UCSD-AML1 (cell line): ENCODE measurements at regions not wholly inside any gene's neighbourhood (a gene's known extent, or its start where the extent isn't known, plus 50 kb on each side); places are given as distances from the start of the nearest gene placed in this dataset.
"Not testable (repeated sequence)": the region's sequence is repeated elsewhere in the genome, so short reads cannot be mapped to it uniquely, and the experiment has no call there.

Source experiments
- DNase-seq: peaks from one replicate; lab custom pipeline; 2025; ENCODE audit not compliant: unreplicated experiment; lab: John Stamatoyannopoulos, UW

DNA sequence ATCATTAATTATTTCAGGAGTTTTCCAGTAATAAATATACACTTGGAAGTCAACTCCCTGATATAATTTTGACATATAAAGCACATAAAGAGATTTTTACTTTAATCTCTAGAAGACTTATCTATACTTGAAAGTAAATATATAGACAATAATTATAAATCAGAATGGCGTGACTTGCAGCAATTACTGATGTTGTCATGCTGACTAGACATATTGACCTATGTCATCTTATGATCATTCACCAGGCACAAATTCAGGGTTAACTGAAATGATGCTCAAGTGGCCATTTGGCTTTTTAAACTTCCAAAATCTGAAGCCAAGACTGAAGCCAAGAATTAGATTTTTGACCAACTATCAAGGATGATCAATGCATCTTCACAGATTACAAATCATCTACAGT, 192.2 kb downstream of the MCHR2 start:
- DNase-seq: no peak

DNA sequence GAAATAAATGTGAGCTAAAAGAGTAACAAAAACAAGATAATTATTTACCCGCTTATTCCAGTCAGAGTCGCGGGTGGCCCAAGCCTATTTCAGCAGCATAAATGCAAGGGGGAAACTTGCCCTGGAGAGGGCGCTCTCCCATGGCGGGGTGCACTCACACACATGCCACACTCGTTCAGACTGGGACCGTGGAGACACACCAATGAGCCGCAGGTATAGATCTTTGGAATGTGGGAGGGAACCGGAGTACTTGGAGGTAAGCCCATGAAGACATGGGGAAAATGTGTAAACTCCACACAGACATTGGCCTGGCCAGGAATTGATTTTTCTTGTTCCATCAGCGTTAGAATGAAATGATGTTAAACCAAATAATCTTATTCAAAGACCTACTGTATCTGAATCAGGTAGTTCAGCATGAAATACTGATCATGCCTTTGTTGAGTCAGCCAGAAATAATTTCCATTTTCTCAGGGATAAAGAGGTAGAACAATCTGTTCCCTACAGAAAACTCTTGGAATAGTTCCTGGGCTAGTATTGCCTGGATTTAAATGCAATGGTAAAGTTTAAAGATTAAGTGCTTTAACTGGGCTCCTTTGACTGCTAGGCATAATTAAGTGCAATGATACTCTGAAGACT, 191.5 kb downstream of the MCHR2 start:
- no peak for DNase-seq

DNA sequence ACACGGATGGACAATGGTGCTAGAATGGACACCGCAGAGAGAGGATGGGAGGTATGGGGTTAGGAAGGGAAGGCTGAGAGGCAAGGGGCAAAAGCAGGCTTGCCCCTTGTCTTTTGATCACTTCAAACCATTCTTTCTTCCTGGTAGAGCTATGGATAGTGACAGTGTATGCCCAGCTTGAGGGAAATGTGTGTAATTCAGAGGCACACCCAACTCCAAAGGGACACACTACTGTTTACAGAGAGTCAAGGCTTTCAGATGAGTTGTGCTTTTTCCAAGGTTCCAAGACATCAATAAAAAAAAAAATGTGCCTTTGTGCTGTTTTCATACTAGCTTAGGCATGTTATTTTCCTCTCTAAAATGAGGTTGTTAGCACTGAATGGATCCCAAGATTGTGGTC, 185.0 kb downstream of the MCHR2 start:
- no peak for DNase-seq

DNA sequence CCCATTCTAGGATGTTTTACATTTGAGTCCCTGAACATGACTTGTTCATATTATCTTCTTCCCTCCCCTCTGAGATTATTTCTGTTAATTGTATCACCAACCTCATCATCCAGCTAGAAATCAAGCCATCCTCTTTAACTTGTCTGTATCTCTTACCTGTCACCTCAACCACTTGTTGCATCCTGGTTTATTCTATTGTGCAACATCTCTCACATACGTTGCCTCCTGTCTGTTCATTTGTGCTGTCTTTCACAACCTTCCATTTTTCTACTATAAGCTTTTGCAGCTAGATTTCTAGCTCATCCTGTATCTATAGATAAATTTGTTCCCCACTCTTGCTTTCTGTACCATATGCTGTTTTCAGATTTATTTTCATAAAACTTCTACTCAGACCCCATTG, 183.7 kb downstream of the MCHR2 start:
- no peak for DNase-seq

DNA sequence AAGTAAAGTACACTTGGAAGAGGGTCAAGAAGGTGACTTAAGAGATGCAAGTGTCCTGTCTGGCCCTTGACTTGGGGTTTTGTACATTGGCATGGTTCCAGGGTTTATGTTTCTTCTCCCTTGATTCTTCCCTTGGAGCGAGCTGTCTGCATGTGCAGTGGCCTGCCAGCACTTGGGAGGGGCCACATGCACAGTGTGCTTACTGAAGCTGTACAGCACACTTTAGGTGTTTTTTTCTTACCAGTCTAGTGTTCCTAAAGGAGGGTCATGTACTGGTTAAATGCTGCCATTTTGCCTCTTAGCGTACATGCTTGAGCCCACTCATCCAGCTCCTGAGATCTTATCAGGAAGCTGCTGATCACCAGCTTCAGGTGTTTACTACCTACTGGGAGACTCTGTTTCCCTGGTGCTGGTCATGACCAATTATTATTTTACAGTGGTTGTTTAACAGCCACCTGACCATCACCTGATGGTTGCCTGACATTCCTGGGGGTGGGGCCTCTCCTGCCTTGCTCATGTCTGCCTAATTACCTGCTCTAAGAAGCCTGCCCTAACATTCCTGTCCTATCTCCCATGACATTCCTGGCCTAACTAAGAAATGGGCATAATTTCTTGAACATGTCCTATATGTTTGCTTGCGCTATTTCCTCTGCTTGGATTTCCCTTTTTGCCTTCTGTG, 182.9 kb downstream of the MCHR2 start:
- no peak for DNase-seq

DNA sequence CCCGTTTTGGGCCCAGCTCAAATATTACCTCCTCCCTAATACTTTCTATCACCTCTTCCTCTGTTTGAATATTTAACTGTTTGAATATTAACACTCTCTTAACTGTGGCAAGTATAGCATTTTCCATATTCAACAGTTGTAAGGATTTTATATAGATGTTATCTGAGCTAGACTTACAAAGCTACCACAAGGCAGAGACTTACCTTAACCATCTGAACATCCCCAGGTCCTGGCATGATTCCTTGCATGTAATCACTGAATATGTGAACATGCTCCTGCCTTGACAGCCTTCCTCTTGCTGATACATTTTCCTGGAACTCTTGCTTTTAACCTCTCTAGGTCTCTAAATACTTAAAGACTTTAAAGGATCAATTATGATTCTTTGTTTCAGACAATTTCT, 182.4 kb downstream of the MCHR2 start:
- DNase-seq: no peak

DNA sequence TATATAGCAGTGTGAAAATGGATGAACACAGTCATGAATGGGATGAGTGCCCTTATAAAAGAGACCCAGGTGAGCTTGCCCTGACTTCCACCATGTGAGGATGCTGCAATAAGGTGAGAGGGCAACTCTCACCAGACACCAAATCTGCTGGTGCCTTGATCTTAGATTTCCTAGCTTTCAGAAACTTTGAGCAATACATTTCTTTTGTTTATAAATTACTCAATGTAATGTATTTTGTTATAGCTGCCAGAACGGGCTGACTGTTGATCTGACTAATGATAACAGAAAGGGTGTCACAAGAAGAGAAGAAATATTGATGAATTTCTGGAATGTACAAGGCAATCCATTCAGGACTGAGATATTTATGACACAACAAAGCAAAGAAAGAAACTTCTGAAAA, 180.5 kb downstream of the MCHR2 start:
- no peak for DNase-seq

DNA sequence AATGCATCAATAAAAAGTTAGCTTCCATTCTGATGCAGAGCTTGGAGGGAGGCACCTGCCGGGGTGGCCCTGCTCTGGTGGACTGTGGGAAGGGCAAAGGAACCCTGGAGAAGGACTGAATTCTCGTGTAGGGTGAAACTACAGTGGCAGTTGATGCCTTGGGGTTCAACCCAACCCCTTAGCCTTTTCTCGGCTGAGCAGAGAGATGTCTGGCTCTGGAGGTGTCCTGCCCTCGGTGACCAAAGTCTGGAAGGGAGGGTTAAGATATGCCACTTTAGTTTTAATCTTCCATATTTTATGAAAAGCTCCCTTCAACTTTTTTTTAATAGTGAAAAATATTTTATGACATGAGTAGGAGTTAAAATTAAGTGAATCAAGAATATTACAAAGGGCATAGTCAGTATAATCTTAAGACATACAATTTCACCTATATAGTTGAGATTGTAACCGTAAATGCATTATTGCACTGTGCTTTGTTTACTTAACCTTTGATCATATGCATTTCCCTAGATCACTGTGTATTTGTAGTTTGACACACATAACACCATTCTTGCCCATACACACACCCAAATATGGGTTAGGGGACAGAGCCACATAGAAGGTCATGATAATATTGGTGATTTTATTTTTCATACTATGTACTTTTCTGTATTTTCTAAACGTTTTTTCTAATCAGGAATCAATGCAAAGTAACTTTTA, 179.6 kb downstream of the MCHR2 start:
- DNase-seq: no peak

DNA sequence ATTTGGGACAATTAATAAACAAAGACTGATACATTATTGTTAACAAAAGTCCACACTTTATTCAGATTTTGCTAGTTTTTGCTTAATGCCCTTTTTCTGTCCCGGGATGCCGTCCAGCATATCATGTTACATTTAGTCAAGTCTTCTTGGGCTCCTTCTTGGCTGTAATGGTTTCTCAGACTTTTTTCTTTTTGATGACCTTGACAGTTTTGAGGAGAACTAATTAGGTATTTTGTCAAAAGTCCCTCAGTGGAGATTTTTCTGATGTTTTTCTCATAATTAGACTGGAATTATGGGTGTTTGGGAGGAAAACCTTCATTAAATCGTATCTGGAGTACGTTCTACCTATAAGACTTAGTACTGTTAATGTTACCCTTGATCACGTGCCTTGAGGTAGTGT, 177.2 kb downstream of the MCHR2 start:
- no peak for DNase-seq

DNA sequence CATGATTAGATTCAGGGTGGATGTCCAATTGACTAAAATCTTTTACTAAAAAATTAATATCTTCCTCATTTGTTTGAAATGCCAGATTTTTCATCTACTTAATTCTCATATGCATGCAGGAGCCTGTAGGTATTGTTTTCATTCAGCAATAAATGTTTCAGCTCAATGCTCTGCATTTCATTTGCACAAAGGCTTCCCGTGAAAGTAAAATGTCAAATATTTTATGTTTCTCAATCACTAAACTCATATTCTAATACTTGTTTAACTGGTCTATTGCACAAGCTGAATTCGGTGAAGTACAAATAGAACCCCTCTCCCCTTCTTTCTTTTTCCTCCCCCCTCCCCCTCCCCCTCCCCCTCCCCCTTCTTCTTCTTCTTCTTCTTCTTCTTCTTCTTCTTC, 175.9 kb downstream of the MCHR2 start:
- no peak for DNase-seq

DNA sequence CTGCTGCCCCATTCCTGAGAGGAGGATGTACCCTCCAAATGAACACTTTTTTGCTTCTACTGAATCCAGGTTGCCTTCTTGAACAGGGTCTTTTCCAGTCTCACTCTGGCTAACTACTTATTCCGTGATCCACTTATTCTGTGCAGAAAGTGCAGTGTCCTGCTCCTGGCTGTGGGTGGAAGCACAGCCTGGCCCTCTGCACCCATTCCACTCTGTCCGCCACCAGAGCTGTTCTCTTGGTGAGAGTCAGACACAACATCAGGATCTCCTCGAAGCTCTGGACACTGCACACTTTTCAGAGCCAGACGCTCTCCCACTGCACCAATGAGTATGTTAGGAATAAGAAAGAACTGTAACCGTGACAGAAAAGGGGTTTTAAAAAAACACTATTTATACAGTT, 174.2 kb downstream of the MCHR2 start:
- DNase-seq: no peak

DNA sequence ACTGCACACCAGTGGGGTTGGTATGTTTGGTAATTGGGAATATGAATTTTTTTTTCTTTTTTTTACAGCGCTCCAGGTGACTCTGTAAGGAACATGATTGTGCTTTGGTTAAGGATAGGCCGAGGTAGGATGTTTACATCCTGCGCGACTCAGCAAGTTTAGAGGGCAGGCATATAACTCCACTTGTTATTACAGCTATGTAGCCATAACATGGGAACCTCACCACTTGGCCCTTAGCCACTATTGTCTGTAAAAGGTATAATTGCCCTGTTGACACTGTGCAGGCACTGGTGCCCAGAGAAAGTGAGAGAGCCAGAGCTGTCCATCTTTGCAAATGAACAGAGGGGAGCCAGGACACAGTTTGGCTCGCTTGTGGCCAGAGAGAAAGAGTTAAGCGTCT, 172.9 kb downstream of the MCHR2 start:
- no peak for DNase-seq

DNA sequence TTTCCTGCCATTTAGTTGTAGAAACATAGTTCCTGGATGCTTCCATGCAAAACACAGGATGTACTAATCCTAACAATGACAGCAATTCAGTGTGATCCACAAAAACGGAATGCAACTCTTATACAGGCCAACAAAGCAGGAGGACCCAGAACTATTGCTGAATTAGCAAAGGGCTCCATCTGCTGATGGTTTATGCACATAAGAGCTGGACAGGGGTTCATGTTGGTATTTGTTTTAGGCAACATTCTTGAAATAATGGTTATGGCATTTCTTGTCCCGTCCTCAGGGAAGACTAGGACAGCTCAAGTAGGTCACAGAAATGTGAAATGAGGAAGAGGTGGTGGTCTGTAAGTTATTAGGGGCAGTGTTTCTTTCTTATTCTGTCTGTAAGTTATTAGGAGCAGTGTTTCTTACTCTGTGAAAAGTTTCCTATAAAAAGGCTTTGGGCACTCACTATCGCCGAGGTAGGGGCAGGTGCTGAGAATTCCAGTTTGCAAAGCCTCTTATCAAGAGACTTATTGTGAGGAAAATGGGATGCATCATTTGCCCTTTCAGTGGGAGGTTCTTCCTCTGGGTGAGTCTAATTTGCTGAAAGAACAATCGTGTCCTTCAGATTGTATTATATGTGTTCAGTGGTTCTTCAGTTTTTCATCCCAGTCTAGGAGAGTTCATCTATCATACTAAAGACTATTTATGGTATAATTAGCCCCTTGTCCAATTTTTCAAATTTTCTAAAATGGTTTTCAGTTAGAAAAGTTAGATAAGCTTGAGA, 171.1 kb downstream of the MCHR2 start:
- DNase-seq: no peak

DNA sequence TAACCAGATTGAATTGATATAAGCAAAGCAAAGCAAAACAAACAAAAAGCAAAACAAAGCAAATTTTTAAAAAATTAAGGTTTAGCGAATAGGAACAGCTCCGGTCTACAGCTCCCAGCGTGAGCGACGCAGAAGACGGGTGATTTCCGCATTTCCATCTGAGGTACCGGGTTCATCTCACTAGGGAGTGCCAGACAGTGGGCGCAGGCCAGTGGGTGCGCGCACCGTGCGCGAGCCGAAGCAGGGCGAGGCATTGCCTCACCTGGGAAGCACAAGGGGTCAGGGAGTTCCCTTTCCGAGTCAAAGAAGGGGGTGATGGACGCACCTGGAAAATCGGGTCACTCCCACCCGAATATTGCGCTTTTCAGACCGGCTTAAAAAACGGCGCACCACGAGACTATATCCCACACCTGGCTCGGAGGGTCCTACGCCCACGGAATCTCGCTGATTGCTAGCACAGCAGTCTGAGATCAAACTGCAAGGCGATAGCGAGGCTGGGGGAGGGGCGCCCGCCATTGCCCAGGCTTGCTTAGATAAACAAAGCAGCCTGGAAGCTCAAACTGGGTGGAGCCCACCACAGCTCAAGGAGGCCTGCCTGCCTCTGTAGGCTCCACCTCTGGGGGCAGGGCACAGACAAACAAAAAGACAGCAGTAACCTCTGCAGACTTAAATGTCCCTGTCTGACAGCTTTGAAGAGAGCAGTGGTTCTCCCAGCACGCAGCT, 170.3 kb downstream of the MCHR2 start:
- DNase-seq: not testable (repeated sequence)

DNA sequence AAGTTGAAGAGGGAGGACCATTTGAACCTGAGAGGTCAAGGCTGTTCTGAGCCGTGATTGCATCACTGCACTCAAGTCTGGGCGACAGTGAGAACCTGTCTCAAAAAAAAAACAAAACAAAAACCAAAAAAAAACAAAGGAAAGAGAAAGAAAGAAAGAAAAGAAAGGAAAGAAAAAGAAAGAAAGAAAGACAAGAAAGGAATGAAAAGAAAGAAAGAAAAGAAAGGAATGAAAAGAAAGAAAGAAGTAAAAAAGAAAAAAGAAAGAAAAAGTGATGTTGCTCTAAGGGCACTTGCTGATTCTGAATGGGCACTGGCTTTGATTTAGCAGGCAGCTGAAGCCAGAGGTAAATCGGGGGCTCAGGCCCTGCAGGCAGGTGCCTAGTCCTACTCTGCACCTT, 161.0 kb downstream of the MCHR2 start:
- DNase-seq: no peak

DNA sequence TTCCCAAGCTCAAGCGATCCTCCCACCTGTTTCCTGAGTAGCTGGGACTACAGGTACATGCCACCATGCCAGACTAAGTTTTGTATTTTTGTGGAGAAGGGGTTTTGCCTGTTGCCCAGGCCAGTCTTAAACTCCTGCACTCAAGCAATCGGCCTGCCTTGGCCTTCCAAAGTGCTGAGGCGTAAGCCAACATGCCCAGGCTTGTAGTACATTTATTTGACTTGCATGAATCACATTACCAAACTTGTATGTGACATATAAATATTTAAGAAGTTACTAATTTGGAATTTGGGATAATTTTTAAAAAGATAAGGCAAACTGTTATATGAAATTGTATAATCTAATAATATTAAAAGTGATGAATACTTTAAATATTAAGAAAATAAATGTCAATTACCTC, 157.6 kb downstream of the MCHR2 start:
- no peak for DNase-seq

DNA sequence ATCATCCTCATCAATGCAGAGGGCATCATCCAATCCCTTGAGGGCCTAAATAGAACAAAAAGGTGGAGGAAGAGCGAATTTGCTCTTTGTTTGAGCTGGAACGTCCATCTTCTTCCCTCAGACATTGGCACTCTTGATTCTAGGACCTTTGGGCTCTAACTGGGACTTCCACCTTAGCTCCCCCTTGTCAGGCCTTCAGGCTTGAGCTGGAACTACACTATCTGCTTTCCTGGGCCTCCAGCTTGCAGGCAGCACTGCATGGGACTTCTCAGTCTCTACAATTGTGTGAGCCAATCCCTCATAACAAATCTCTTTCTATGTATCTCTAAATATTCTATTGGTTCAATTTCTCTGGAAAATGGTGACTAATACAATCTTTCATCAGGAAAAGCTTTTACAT, 155.4 kb downstream of the MCHR2 start:
- no peak for DNase-seq

DNA sequence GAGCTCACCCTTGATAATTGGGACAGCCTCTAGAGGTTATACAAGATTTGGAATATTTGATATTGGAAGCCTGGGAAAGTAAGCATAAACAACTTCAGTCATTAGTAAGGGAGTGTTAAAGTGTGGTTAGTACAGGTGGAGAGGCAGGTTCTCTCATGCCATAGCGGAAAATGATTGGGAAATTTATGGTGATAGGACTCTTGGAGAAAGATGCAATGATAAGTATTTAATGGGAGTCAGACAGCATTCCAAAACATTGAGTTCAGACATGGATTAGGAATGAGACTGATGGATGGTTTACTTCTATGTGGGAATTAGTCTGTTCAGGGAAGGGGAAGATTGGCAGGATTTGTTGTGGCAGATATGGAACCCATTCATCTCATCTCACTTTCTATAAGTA, 152.7 kb downstream of the MCHR2 start:
- no peak for DNase-seq

DNA sequence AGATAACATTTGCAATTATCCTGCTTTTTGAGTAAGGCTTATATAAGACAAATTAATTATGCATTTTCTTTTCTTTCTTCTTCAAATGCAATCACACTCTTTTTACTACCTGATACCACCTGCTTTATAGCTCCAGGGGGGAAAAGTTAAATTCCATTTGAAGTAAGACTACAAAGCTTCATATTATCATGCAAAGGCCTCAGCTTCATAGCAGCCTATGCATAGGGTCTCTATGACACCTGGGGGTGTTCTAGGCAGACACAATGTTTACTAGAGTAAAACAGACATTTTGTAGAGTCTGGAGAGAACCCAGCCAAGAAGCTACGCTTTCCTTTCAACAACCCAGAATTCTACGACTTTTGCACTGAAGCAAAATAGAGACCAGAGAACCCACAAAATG, 148.0 kb downstream of the MCHR2 start:
- no peak for DNase-seq

DNA sequence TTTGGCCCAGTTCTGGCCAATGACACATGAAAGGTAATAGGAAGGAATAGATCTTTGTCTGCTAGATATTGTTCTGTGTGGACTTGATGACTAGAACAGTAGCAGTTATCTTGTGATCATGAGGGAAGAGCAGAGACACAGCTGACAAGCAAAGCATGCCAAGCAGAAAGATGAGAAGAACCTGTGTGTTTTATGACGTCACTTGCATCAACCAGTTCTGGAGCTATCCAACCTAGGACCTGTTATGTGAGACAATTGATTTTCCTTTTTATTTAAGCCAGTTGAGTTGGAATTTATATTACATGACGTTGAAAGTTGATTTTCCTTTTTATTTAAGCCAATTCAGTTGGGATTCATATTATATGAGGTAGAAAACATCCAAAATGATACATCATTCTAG, 143.2 kb downstream of the MCHR2 start:
- DNase-seq: no peak

DNA sequence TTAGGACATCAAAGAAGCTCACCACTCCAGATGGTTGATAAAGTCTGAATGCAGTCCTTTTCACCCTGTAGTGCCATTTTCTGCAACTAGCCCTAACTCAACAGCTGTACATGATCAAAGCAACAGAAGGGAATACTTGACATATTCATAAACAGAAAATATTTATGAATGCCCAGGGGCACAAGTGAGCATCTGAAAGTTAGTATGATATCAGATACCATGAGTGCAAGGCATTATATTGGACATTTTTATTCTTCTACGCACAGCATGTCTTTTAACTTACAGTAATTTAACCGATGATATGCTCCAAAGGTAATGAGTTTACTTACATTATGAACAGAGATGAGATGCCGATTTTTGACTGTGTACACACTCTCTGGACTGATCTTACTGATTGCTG, 142.0 kb downstream of the MCHR2 start:
- DNase-seq: no peak
